Panc1 (cell line): ENCODE measurements at regions not wholly inside any gene's neighbourhood (a gene's known extent, or its start where the extent isn't known, plus 50 kb on each side); places are given as distances from the start of the nearest gene placed in this dataset.

Experiments
- ATAC-seq: fragments of 200-7000 bp; cut with Tn5 transposase; 2 replicates; pipeline ENCODE4 v1.9.1; 2020; ENCODE audit warnings: mild to moderate bottlenecking, moderate library complexity
- BruUV-seq: library from RNA; stranded (reverse); fragments of 400-500 nt; replicated peaks from 2 replicates; lab custom pipeline; 2021; lab: Mats Ljungman, UMichigan
- CTCF ChIA-PET: fragments of 300-600 bp; sonication (Branson Sonifier 250); formaldehyde crosslinking; loops from one replicate; lab custom pipeline; 2022; ENCODE audit warnings: antibody characterized with exemption; lab: Charles Lee
- POLR2A ChIA-PET: fragments of 300-600 bp; sonication (Branson Sonifier 250); formaldehyde crosslinking; loops from one replicate; lab custom pipeline; 2022; ENCODE audit warnings: antibody characterized with exemption; lab: Charles Lee
- DNase-seq: peaks from one replicate; pipeline ENCODE4 v3.0.0-alpha.2; 2010; ENCODE audit warnings: low read depth, low spot score
- H3K27ac ChIP-seq: 2 replicates; pipeline ENCODE4 v1.5.1; 2011; ENCODE audit warnings: mild to moderate bottlenecking, low read length, inconsistent platforms
- H3K27me3 ChIP-seq: fragments of 200-500 bp; sonication (Bioruptor generic); 2 replicates; pipeline ENCODE4 v1.6.0; 2014; ENCODE audit warnings: low read length, inconsistent platforms; ENCODE audit not compliant: control insufficient read depth, insufficient read depth
- H3K36me3 ChIP-seq: fragments of 200-500 bp; sonication (Bioruptor generic); 2 replicates; pipeline ENCODE4 v1.5.1; 2014; ENCODE audit warnings: inconsistent platforms, mild to moderate bottlenecking, low read length, moderate library complexity; ENCODE audit not compliant: control insufficient read depth, insufficient read depth
- H3K4me1 ChIP-seq: 2 replicates; pipeline ENCODE4 v1.5.1; 2011; ENCODE audit warnings: inconsistent platforms, mild to moderate bottlenecking, low read length, moderate library complexity; ENCODE audit not compliant: control insufficient read depth, insufficient read depth
- H3K4me3 ChIP-seq, 2 experiments: 2 replicates each; pipeline ENCODE4 v1.5.1; 2011 to 2012; ENCODE audit warnings: low read depth in 2 of 2, low read length in 2 of 2, mild to moderate bottlenecking in 2 of 2, inconsistent platforms in 1 of 2, moderate library complexity in 1 of 2
- H3K9me3 ChIP-seq: fragments of 200-500 bp; sonication (Bioruptor generic); 2 replicates; pipeline ENCODE4 v1.5.1; 2014; ENCODE audit warnings: low read depth, mild to moderate bottlenecking, inconsistent platforms, low read length, moderate library complexity; ENCODE audit not compliant: control insufficient read depth, insufficient read depth
- CTCF ChIP-seq: fragments of 450-650 bp; IDR thresholded peaks from 2 replicates; pipeline ENCODE4 v1.5.1; 2017; ENCODE audit warnings: mild to moderate bottlenecking
- POLR2AphosphoS5 ChIP-seq: IDR thresholded peaks from 2 replicates; pipeline ENCODE4 v1.6.1; 2012; ENCODE audit warnings: mild to moderate bottlenecking, low read depth, low read length, moderate library complexity
- SIN3A ChIP-seq: IDR thresholded peaks from 2 replicates; pipeline ENCODE4 v1.6.1; 2012; ENCODE audit warnings: low read depth, mild to moderate bottlenecking, low read length, moderate library complexity, borderline replicate concordance; ENCODE audit not compliant: insufficient read depth
- TCF7L2 ChIP-seq: IDR thresholded peaks from 2 replicates; pipeline ENCODE4 v1.6.1; 2011; ENCODE audit warnings: mild to moderate bottlenecking, low read depth, low read length, inconsistent platforms
- in situ Hi-C: cut with HindIII; loops from 2 replicates; pipeline ENCODE4 v1.10.0; 2016; ENCODE audit warnings: low sequenced_read_pairs, low pct_unique_long_range_greater_than_20kb
- intact Hi-C: fragments of 100-400 bp; cut with micrococcal nuclease; formaldehyde crosslinking; loops from one replicate; pipeline ENCODE4 v1.10.0; 2022; ENCODE audit not compliant: unreplicated experiment
- TF ChIP-seq, protein P1 (sequence below), 2 experiments: IDR thresholded peaks; 2 replicates each; pipeline ENCODE4 v1.6.1; 2011 to 2012; ENCODE audit warnings: low read depth in 2 of 2, control low read depth in 1 of 2, low read length in 1 of 2, mild to moderate bottlenecking in 1 of 2, moderate library complexity in 1 of 2; ENCODE audit not compliant: insufficient read depth in 1 of 2

- H3K4me1 ChIP-seq, result no peaks in the 10 kb centered on the region; the same call in 1 of the 2 replicates
- no peaks in the 10 kb centered on the region for H3K36me3 ChIP-seq
- TF ChIP-seq SIN3A, result no peak
- TF ChIP-seq, protein P1, sequence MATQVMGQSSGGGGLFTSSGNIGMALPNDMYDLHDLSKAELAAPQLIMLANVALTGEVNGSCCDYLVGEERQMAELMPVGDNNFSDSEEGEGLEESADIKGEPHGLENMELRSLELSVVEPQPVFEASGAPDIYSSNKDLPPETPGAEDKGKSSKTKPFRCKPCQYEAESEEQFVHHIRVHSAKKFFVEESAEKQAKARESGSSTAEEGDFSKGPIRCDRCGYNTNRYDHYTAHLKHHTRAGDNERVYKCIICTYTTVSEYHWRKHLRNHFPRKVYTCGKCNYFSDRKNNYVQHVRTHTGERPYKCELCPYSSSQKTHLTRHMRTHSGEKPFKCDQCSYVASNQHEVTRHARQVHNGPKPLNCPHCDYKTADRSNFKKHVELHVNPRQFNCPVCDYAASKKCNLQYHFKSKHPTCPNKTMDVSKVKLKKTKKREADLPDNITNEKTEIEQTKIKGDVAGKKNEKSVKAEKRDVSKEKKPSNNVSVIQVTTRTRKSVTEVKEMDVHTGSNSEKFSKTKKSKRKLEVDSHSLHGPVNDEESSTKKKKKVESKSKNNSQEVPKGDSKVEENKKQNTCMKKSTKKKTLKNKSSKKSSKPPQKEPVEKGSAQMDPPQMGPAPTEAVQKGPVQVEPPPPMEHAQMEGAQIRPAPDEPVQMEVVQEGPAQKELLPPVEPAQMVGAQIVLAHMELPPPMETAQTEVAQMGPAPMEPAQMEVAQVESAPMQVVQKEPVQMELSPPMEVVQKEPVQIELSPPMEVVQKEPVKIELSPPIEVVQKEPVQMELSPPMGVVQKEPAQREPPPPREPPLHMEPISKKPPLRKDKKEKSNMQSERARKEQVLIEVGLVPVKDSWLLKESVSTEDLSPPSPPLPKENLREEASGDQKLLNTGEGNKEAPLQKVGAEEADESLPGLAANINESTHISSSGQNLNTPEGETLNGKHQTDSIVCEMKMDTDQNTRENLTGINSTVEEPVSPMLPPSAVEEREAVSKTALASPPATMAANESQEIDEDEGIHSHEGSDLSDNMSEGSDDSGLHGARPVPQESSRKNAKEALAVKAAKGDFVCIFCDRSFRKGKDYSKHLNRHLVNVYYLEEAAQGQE (IDR thresholded peaks at IDR 0.05; ENCODE audit: insufficient read depth in 1 of 2, low read depth in 2 of 2, low read length in 1 of 2), result no peak
- no peak for TF ChIP-seq TCF7L2
- TF ChIP-seq POLR2AphosphoS5, result no peak
- TF ChIP-seq CTCF, result no peak
- ATAC-seq (no peak), DNase-seq (no peak)
- in situ Hi-C loops (no loop called here), intact Hi-C loops (no loop called here)
- BruUV-seq, result no TSS peak
- H3K4me3 ChIP-seq, result no peak overlapping the region
- ChIA-PET CTCF (no interaction called here), POLR2A (no interaction called here)
- no peaks in the 10 kb centered on the region for H3K27me3 ChIP-seq
- H3K9me3 ChIP-seq, result no peaks in the 10 kb centered on the region
- no peak overlapping the region for H3K27ac ChIP-seq
Observed at GRCh38 chr15:61518191-61518950, 289.3 kb upstream of the RORA start.

DNA sequence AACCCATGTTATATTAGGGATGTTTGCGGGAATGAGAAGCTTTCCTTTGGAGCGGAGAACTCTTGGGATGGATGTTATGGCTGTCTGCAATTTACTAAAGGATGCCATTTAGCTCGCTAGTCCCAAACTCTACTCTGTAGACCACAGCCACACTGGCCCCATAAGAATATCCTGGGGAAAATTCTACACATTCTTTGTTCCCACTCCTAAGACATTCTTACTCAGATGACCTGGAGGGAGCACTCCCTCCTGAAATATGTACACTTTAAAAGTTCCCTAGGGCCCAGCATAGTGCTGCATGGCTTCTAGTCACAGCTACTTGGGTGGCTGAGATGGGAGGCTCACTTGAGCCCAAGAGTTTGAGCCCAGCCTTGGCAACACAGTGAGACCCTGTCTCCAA, 288.7 kb upstream of the RORA start:
- in situ Hi-C loops, result no loop called here
- Histone ChIP-seq H3K4me3 (no peak overlapping the region), H3K36me3 (no peaks in the 10 kb centered on the region), H3K27ac (no peak overlapping the region), H3K9me3 (no peaks in the 10 kb centered on the region), H3K4me1 (no peaks in the 10 kb centered on the region; the same call in 1 of the 2 replicates), H3K27me3 (no peaks in the 10 kb centered on the region)
- BruUV-seq, result no TSS peak
- ATAC-seq (no peak), DNase-seq (no peak)
- intact Hi-C loops, result no loop called here
- TF ChIP-seq TCF7L2, result no peak
- TF ChIP-seq POLR2AphosphoS5, result no peak
- TF ChIP-seq, protein P1 (IDR thresholded peaks at IDR 0.05; ENCODE audit: insufficient read depth in 1 of 2, low read depth in 2 of 2, low read length in 1 of 2), result no peak
- TF ChIP-seq CTCF, result no peak
- TF ChIP-seq SIN3A, result no peak
- CTCF ChIA-PET, result no interaction called here
- POLR2A ChIA-PET, result no interaction called here
